HG02852 (cell line): ENCODE measurements at regions not wholly inside any gene's neighbourhood (a gene's known extent, or its start where the extent isn't known, plus 50 kb on each side); places are given as distances from the start of the nearest gene placed in this dataset.
"Not testable (repeated sequence)": the region's sequence is repeated elsewhere in the genome, so short reads cannot be mapped to it uniquely, and the experiment has no call there.

Source experiments
- ATAC-seq: cut with Tn5 transposase; IDR thresholded peaks from one replicate; pipeline ENCODE4 v1.9.1; 2021; ENCODE audit warnings: mild to moderate bottlenecking, moderate library complexity; ENCODE audit not compliant: unreplicated experiment

DNA sequence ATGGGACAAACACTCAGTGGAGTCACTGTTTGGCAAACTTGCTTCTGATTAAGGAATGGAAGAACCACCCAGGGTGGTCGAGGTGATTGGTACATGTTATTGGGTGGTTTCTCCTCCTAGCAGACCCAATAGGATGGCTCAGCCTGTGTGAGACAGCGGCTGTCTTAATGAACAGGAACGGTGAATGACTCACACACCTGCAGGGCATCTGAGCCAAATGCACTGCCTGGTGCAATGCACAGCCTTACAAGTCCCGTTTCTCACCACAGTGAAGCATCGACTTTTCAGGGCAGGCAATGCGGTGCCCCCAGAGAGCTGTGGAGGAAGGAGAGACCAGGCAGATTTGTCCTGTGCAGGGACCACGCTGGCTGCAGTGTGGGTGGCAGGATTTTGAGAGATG, 238.5 kb downstream of the FGF9 start:
- no peak for ATAC-seq

- no peak for ATAC-seq
Measured at GRCh38 chr13:21910546-21910945, 239.7 kb downstream of the FGF9 start.

DNA sequence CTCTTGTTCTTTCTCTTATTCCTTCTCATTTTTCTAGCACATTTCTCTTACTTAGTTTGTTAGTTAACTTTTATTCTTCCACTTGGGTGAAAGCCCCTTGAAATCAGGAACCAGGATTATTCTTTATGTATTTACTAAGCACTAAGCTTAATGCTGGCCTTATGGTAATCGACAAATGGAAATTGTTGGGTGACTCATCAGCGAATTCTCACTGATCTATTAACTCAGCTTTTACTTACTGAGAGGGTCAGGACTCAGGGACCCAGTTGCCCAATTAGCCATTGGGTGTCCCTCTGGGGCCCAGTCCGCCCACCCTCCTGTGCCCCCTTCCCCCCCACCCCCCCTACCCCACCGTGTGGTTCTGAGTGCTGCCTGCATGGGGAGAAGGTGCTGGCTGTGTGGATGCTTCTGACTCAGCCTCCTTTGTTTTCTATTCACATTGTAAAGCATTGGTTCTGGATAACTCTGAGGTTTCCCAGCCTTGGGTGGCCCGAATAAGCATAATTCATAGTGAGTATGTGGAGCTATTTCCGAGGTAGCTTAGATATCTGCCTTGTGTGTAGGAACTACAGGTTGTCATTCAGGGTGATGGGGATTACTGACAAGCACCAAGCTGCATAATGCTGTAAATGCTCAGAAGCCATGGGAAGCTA, 240.9 kb downstream of the FGF9 start:
- no peak for ATAC-seq

- no peak for ATAC-seq
Measured at GRCh38 chr13:21913010-21913409, 242.1 kb downstream of the FGF9 start.

DNA sequence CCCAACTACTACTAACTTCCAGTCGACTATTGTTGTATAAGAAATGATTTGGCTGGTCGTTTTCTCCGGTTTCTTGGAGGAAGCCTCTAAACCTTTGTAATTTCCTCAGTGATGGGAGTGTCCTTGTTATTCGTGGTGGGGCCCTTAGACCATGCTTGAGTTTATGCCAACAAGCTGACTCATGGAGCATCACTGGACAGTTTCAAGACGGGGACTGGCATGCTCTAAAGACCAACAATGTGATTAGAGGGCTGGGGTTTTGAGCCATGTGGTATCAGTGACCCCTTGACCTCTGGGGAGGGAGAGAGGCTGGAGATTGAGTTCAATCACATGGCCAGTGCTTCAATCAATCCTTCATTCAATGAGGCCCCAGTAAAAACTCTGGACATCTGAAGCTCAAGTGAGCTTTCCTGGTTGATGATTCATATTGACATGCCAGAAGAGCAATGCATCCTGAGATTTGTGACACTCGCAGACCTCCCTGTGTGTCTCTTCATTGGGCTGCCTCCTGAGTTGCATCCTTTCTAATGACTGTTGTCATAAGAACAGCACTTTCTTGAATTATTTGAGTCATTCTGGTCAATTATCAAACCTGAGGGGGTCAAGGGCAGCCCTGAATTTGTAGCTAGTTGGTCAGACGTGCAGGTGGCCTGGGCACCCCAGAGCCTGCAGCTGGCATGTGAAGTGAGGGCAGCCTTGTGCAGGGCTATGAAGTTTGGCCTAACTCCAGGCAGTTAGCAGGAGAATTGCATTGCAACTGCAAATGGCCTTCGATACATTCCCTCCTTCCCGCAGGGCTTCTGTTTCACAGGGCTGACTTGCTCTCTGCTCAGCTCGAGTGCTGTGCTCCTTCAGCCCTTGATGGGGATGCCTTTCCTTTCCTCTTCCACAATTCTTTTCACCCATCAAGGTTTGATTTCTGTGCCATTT, 246.5 kb downstream of the FGF9 start:
- no peak for ATAC-seq

DNA sequence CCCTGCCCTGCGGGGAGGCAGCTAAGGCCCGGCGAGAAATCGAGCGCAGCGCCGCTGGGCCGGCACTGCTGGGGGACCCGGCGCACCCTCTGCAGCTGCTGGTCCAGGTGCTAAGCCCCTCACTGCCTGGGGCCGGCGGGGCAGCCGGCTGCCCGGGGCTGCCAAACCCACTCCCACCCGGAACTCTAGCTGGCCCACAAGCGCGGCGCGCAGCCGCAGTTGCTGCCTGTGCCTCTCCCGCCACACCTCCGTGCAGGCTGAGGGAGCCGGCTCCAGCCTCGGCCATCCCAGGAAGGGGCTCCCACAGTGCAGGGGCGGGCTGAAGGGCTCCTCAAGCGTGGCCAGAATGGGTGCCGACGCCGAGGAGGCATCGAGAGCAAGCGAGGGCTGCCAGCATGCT, 249.9 kb downstream of the FGF9 start:
- ATAC-seq: not testable (repeated sequence)

DNA sequence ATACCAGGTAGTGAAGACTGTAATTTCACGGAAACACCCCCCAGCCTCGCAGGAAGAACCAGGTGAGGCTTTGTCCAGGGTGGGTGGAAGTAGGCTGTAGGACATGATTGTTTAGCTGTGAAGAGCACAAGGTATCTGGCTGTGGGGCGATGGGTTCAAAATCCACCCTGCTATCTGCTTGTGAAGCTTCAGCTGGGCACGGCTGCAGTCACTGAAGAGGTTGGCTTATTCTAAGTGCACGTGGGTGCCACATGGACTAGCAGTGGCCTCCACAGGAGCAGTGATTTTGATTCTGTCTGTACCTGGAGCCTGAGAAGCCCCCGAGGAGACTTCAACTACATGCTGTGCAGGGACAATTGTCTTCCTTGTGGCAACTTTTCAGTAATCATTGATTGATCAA, 254.1 kb downstream of the FGF9 start:
- ATAC-seq: no peak

- no peak for ATAC-seq
Measured at GRCh38 chr13:21925720-21926119, 254.8 kb downstream of the FGF9 start.

GRCh38 chr13:21929400-21929799, 258.5 kb downstream of the FGF9 start:
- no peak for ATAC-seq

- ATAC-seq: no peak
Measured at GRCh38 chr13:21930536-21930935, 259.7 kb downstream of the FGF9 start.

GRCh38 chr13:21932578-21932977, 261.7 kb downstream of the FGF9 start:
- ATAC-seq: no peak

GRCh38 chr13:21932996-21933395, 262.1 kb downstream of the FGF9 start:
- ATAC-seq: no peak

DNA sequence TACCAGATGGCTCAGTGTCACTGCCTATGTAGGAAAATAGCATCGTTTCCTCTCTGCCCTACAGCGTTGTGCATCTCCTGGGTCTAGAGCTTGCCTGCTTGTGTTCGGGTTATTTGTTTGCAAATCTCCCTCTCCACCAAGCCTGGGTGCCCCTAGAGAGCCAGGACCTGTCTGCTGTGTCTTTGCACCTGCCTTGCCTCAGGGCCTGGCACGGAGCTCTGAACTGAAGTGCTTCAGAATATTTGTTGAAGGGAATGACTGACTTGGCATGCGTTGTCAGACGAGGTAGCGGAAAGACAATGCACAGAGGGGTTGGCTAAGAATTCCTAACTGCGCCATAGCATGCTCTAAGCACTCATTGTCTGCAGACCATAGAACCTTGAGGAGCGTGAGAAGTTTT, 263.4 kb downstream of the FGF9 start:
- ATAC-seq: no peak

DNA sequence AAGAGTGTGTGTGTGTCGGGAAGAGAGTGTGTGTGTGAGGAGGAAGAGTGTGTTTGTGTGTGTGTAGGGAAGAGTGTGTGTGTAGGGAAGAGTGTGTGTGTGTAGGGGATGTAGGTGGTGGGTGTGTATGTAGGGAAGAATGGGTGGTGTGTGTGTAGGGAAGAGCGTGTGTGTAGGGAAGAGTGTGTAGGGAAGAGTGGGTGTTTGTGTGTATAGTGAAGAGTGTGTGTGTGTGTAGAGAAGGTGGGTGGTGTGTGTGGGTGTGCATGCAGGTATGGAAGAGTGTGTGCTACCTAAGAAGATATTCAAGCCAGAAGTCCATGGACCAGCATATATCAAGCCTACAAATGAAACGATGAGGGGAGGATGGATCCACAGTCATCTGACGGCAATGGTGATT, 265.8 kb downstream of the FGF9 start:
- ATAC-seq: no peak

- ATAC-seq: no peak
Measured at GRCh38 chr13:21938168-21938567, 267.3 kb downstream of the FGF9 start.

DNA sequence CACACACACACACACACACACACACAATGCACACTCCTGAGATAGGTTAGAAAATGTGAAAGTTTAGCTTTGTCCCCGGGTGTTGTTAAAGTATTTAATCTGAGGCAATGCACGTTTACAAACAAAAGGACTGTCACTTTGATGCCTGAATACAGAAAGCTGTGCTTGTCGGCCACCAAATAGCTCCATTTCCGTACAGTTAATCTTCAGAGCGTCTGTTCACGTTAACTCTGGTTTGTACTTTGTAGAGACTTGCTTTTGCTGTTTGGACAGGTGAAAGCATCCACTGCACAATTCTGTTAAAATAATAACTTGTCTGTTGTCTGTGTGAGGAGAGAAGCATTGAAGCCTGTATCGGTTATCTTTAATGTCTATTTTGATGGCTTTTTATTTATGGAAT, 267.8 kb downstream of the FGF9 start:
- no peak for ATAC-seq

DNA sequence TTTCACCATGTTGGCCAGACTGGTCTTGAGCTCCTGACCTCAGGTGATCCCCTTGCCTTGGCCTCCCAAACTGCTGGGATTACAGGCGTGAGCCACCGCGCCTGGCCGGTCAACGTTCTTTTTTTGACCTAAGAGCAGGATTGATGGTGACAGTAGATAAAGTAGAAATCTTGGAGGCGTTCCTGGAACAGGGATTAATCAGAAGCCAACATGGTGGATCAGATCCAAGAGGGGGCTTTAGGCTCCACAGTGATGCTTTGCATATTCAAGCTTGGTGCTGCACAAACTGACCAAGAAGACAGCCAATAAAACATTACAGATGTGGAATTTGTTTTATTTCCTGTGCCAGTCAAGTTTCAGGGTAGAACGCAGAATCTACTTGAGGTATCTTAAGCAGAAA, 271.2 kb downstream of the FGF9 start:
- no peak for ATAC-seq

GRCh38 chr13:21944610-21945009, 273.7 kb downstream of the FGF9 start:
- no peak for ATAC-seq

- no peak for ATAC-seq
Measured at GRCh38 chr13:21945195-21945594, 274.3 kb downstream of the FGF9 start.

DNA sequence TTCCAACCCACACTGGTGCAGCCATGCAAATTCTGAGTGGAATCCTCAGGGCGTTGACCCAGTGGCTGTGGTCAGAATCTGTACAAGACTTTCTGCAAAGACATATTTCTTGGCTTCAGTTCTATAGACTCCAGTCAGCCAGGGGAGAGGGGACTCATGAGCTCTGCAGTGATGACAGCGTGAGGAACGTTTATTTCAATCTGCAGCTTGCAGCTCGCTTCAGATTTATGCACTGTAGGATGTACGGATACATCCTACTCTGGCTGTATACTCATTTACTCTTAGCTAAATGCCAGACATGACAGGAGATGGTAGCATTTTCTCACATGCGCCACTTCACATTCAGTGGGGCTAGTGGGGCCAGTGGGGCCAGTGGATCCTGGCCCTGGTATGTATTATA, 276.1 kb downstream of the FGF9 start:
- no peak for ATAC-seq

DNA sequence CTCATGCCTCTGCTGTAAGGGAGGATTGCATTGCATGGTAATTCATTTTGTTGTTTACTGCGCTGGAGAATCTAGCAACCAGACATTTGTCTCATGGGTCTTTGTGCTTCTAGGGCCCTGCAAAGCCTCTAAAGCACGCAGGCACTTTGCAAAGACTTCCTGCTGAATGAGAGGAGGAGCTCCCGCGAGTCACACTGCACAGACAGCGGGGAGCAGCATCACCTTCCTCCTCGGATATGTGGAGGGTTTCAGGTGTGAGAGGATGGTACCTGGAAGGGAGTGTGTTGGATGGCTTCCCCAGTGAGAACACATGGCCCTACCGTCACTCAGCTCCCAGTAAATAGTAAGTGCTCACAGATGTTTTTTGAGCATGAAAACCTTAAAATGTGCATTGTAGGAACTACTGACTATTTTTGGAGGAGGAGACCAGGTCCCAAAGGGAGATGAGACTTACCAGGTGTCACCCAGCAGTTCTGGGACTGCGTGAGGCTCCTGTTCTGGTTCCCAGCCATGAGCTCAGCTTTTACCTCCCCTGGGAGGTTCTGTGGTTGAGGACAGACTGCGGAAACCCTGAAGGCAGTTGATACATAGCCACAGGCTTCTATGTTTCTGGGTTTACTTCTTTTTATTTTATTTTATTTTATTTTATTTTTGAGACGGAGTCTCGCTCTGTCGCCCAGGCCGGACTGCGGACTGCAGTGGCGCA, 278.0 kb downstream of the FGF9 start:
- peak; percentile 77 for ATAC-seq
